GM18511 (cell line): ENCODE measurements at regions not wholly inside any gene's neighbourhood (a gene's known extent, or its start where the extent isn't known, plus 50 kb on each side); places are given as distances from the start of the nearest gene placed in this dataset.

Source experiments
- ATAC-seq: cut with Tn5 transposase; IDR thresholded peaks from one replicate; pipeline ENCODE4 v1.9.1; 2021; ENCODE audit warnings: mild to moderate bottlenecking, moderate library complexity; ENCODE audit not compliant: unreplicated experiment

GRCh38 chr6:113172531-113172966 is 684.6 kb upstream of the MARCKS start:
- ATAC-seq, result no peak

GRCh38 chr6:113178349-113178748 is 678.8 kb upstream of the MARCKS start:
- no peak for ATAC-seq

GRCh38 chr6:113181164-113181563 is 676.0 kb upstream of the MARCKS start:
- no peak for ATAC-seq

- ATAC-seq, result no peak
These were observed 674.6 kb upstream of the MARCKS start for GRCh38 chr6:113182370-113183141.

GRCh38 chr6:113184291-113184690 is 672.9 kb upstream of the MARCKS start:
- no peak for ATAC-seq

- no peak for ATAC-seq
These were observed 672.4 kb upstream of the MARCKS start for GRCh38 chr6:113184736-113185135.

- no peak for ATAC-seq
These were observed 671.8 kb upstream of the MARCKS start for GRCh38 chr6:113185299-113185698.

- no peak for ATAC-seq
These were observed 669.5 kb upstream of the MARCKS start for GRCh38 chr6:113187661-113188060.

GRCh38 chr6:113188962-113189361 is 668.2 kb upstream of the MARCKS start:
- ATAC-seq, result no peak

- no peak for ATAC-seq
These were observed 667.0 kb upstream of the MARCKS start for GRCh38 chr6:113190170-113190569.

GRCh38 chr6:113194090-113194489 is 663.1 kb upstream of the MARCKS start:
- no peak for ATAC-seq

- no peak for ATAC-seq
These were observed 654.1 kb upstream of the MARCKS start for GRCh38 chr6:113202852-113203714.

GRCh38 chr6:113203715-113204110 is 653.4 kb upstream of the MARCKS start:
- no peak for ATAC-seq

GRCh38 chr6:113205553-113205952 is 651.6 kb upstream of the MARCKS start:
- no peak for ATAC-seq

GRCh38 chr6:113208726-113209125 is 648.4 kb upstream of the MARCKS start:
- ATAC-seq, result no peak

- no peak for ATAC-seq
These were observed 647.8 kb upstream of the MARCKS start for GRCh38 chr6:113209315-113209714.

- no peak for ATAC-seq
These were observed 646.0 kb upstream of the MARCKS start for GRCh38 chr6:113211170-113211569.

GRCh38 chr6:113219783-113220182 is 637.4 kb upstream of the MARCKS start:
- ATAC-seq, result no peak

GRCh38 chr6:113220832-113221231 is 636.3 kb upstream of the MARCKS start:
- no peak for ATAC-seq

- no peak for ATAC-seq
These were observed 635.3 kb upstream of the MARCKS start for GRCh38 chr6:113221850-113222249.

- ATAC-seq, result no peak
These were observed 611.0 kb upstream of the MARCKS start for GRCh38 chr6:113246186-113246585.

GRCh38 chr6:113248532-113248931 is 608.6 kb upstream of the MARCKS start:
- ATAC-seq, result no peak
